DND-41 (cell line): ENCODE measurements at regions not wholly inside any gene's neighbourhood (a gene's known extent, or its start where the extent isn't known, plus 50 kb on each side); places are given as distances from the start of the nearest gene placed in this dataset.
"Not testable (repeated sequence)": the region's sequence is repeated elsewhere in the genome, so short reads cannot be mapped to it uniquely, and the experiment has no call there.

ENCODE experiments used
- EZH2 ChIP-seq: IDR thresholded peaks from 3 replicates; pipeline ENCODE4 v1.6.1; 2012; ENCODE audit warnings: borderline replicate concordance, low read depth, mild to moderate bottlenecking, moderate library complexity, low read length, inconsistent platforms; ENCODE audit not compliant: severe bottlenecking
- TF ChIP-seq, protein P1 (sequence below): IDR thresholded peaks from 2 replicates; pipeline ENCODE4 v1.5.1; 2012; ENCODE audit warnings: borderline replicate concordance, low read length, moderate library complexity, mild to moderate bottlenecking; ENCODE audit not compliant: poor library complexity, severe bottlenecking; ENCODE audit errors: extremely low read depth

DNA sequence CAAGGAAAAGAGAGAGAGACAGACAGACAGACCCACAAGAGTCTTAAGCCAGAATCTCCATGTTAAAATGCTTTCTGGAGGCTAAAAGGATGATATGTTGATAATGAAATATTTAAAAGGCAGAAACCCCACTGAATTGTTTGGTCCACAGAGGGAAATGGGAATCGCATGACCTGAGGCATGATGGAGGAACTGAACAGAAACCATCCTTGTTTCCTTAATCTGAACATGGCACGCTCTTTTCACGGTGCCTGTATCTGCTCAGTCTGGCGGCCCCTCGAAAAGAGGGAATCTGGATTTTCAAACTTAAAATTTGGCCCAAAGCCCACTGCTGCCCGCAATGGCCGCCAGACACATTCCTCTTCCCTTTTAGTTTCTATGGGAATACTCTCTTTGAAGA, 173.5 kb upstream of the OSBPL11 start:
- TF ChIP-seq, protein P1, sequence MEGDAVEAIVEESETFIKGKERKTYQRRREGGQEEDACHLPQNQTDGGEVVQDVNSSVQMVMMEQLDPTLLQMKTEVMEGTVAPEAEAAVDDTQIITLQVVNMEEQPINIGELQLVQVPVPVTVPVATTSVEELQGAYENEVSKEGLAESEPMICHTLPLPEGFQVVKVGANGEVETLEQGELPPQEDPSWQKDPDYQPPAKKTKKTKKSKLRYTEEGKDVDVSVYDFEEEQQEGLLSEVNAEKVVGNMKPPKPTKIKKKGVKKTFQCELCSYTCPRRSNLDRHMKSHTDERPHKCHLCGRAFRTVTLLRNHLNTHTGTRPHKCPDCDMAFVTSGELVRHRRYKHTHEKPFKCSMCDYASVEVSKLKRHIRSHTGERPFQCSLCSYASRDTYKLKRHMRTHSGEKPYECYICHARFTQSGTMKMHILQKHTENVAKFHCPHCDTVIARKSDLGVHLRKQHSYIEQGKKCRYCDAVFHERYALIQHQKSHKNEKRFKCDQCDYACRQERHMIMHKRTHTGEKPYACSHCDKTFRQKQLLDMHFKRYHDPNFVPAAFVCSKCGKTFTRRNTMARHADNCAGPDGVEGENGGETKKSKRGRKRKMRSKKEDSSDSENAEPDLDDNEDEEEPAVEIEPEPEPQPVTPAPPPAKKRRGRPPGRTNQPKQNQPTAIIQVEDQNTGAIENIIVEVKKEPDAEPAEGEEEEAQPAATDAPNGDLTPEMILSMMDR, result not testable (repeated sequence)
- not testable (repeated sequence) for TF ChIP-seq EZH2
